Right lobe of liver (tissue), 4 donors: ENCODE measurements at regions not wholly inside any gene's neighbourhood (a gene's known extent, or its start where the extent isn't known, plus 50 kb on each side); places are given as distances from the start of the nearest gene placed in this dataset.

ENCODE experiments used
- POLR2A ChIP-seq: fragments of 450-650 bp; IDR thresholded peaks from one replicate; pipeline ENCODE4 v1.6.1; 2017; ENCODE audit warnings: antibody characterized with exemption, mild to moderate bottlenecking
- TF ChIP-seq, protein P1 (sequence below), 4 donors: fragments of 200-600 bp in 3 of 4; fragments of 450-650 bp in 1 of 4; IDR thresholded peaks; one replicate each; pipeline versions ENCODE4 v1.5.1 to v1.8.0; 2016 to 2022; ENCODE audit warnings: antibody characterized with exemption in 4 of 4, mild to moderate bottlenecking in 2 of 4
- donor health status: DM: no; HTN: no; CAD: no.
- donor health status: DM: no; HTN: no; CAD: no.
- donor health status: DM: no; HTN: yes; CAD: no.

- TF ChIP-seq POLR2A, result no peak
- TF ChIP-seq, protein P1, sequence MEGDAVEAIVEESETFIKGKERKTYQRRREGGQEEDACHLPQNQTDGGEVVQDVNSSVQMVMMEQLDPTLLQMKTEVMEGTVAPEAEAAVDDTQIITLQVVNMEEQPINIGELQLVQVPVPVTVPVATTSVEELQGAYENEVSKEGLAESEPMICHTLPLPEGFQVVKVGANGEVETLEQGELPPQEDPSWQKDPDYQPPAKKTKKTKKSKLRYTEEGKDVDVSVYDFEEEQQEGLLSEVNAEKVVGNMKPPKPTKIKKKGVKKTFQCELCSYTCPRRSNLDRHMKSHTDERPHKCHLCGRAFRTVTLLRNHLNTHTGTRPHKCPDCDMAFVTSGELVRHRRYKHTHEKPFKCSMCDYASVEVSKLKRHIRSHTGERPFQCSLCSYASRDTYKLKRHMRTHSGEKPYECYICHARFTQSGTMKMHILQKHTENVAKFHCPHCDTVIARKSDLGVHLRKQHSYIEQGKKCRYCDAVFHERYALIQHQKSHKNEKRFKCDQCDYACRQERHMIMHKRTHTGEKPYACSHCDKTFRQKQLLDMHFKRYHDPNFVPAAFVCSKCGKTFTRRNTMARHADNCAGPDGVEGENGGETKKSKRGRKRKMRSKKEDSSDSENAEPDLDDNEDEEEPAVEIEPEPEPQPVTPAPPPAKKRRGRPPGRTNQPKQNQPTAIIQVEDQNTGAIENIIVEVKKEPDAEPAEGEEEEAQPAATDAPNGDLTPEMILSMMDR (IDR thresholded peaks at IDR 0.05), result no peak
Measured at GRCh38 chr20:17878069-17878911, 90.3 kb downstream of the SNX5 start.
